ENCODE measurements at regions not wholly inside any gene's neighbourhood (a gene's known extent, or its start where the extent isn't known, plus 50 kb on each side); places are given as distances from the start of the nearest gene placed in this dataset.

DNA sequence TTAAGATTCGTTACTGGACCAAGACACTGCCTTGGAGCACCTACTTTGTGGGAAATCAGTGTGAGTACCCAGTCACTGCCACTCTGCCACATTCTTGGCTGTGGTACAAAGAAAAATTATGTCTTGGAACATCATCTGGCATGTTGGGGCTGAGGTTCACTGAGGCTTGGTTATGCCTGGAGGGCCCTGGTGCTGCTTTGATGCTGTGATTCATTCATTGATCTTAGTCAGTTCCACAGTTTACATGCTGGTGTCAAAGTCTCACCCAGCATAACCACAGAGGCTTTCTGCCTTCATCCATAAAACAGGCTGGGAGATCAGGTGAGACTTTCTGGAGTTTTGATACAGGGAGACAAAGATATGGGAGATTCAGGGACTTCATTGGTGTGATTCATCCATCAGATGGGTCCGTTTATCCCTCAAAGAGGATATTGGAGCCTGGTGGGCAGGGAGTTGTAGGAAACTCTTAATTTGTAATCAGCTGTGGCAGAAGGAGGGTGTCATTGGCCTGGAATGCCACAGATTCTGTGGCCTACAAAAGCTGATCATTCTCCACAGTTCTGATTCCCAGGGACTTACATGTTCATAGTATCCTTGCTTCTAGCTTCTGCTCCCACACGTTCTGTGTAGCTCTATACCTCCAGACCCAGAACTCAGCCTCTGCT is 322.5 kb downstream of the PMP22 start:
- DNase-seq = peak; percentile 59

DNA sequence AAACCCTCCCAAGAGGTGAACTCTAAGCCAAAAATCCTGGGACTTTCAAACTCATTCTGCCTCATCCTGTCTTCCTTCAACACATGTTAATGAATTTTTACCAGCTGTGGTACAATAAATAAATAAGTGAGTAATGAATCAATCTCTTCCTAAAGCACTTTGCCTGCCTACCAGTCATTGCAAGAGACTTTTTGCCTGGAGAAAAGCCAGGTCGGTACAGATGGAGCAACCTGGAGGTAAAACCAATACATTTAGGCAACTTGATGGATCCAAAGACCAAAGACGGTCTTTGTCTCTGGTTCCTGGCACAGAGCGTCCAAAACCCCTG is 324.2 kb downstream of the PMP22 start:
- DNase-seq = peak; percentile 76

DNA sequence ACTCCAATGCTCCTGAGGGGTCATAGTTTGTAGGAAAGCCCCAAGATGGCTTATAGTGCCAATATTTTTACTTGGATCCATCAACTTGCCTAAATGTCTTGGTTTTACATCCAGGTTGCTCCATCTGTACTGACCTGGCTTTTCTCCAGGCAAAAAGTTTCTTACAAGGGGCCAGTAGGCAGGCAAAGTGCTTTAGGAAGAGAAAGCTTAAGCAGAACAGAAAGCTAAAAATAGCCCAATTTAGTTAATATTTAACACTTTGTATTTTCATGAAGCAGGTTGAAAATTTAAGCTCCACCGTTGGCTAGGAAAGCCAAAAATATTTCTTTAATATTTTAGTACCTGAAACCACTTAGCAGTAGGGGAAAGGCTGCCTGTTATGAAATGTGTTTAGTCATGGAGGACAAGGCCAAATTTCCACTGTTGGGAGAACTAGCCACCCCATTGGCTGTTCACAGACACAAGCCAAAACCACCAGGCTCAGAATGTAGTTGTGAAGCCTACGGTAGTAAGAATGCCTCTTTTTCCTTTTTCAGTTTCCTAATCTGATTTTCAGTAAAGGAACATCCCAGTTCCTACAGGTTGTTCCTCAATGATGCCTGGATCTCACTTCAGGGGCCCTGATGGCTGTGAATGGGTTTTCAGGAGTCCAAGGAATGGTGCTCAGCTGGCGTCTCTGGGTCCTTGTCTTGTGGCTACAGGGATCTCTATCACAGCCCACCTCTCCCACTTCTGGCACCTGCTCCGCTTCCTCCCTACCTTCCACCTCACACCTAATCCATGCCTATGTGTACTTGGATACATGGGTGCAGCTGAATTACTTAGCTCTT is 324.8 kb downstream of the PMP22 start:
- DNase-seq = peak; percentile 54

DNA sequence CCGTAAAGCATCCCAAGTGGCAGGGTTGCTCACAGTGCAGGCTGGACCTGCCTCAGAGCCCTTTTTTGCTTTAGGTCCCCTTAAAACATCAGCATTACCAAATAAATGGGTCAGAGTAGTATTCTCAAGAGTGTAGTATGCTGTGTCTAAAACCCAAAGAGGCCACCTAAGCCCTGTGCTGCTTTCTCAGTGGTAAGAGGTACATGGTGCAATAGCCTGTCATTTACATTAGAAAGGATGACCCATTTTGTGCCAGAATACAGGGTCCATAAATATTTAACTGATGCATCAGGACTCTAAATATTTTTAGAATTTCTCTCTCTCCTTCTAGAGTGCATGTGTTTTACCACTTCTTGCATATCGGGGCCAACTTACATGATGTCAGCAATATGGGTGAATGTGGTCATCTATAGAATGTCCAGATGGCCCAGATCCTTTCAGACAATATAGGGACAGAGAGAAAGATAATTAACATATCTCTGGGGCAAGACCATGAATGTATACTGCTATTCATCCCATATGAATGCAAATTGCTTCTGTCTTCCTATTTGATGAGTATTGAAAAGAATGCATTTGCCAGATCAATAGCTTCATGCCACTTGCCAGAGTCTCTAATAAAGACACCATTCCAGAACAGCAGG is 329.2 kb downstream of the PMP22 start:
- DNase-seq = peak; percentile 42

DNA sequence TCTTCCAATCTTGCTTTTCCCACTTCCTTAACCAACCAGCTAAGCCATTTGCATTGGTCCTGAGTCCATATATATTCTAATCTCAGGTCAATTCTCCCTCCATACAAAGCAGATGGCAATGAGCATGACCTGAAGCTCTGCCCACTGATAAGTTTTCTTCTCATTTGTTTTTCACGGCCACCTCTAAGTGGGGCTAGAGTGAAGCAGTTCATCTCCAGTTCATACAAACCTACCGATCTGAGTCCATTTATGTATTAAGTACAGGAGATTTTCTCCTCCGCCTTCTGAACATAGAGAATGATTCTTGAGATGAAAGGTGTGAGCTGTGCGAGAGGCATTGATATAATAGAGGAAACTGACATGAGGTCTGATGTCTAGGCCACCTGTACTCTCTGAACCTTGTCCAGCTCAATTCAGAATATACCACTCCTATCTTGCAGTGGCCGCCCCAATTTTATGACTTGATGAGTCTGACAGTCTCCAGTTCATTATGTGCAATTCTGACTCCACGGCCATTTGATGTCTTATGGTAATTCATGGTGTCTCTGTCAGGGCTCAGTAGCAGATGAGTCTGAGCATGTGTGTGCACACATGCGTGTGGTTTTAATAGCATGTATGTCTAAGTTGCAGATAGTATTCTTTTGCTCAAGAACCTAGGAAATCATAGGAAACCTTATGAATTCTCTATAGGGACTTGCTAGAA is 329.8 kb downstream of the PMP22 start:
- DNase-seq = no peak

DNA sequence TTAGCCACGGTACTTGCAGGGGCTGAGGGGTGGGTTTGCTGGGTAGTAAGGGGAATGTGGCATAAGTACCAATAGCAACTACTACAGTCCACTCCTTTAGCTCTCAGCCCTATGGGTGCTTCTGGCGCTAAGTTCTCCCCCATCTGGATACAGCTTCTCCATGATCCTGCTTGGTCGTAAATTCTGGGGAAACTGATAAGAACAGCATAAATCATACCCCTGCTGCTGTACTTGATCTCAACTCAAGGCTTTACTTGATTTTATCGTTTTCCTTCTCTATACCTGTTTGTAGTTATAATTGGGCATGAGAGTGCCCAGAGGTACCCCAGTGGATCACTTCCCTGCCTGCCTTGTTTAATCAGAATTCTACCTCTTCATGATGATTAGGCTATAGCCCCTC is 331.4 kb downstream of the PMP22 start:
- DNase-seq = no peak

DNA sequence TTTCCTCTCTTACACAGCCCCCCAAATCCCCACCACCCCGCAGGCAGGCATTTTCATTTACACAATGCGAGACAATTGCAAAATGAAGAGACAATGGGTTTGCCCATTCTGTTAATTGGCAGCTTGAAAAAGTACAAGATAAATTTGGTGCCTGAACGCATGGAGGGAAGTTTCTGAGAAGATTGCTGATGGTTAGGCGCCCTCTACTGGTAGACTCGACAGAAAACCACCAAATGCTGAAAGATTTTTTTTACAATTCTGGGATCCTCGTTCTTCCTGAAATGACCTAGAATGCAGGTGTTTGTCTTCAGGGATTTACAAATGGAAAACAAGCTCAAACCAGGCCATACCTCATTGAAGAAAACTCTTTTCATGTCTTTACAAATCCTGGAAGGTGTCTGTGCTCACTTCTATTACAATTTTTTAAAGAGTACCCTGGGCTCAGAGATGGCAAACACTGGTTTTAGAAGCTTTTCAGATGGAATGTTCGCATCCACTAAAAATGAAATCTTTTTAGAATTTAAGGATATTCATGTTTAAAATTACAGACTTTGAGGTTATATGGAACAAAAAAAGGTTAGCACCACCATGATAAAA is 338.5 kb downstream of the PMP22 start:
- peak; percentile 71 for DNase-seq

DNA sequence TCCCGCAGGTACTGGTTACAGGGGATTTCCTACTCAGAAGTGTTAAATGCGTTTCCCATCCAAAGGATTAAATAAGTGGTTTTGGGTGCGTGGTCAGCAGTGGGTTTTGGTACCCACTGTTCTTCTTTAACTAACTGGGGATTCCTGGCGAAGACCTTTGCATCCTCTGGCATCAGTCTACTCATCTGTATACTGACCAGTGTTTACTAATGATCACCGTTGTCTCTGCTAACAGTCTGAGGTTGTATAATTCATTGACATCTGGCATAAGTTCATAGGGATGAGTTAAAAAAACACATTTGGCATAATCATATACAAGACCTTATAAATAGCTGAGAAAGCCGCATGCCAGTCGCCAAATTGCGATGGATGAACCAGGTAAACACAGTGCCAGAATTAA is 339.1 kb downstream of the PMP22 start:
- no peak for DNase-seq

DNA sequence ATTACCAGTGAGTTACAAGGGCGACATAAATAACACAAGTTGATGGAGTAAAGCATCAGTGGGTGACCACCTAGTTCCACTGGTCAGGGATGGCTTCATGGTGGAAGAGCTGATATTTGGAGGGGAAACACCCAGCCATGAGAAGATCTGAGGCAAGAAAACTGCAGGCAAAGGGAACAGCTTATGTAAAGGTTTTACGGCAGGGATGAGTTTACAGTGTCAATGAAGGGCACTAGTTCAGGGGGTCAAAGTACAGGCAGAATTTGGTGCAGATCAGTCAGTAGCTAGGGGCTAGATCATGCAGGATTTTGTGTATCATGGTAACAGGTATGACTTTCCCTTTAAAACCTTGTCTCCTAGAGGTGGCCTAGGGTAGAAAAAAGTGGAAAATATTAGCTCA is 339.6 kb downstream of the PMP22 start:
- no peak for DNase-seq

DNA sequence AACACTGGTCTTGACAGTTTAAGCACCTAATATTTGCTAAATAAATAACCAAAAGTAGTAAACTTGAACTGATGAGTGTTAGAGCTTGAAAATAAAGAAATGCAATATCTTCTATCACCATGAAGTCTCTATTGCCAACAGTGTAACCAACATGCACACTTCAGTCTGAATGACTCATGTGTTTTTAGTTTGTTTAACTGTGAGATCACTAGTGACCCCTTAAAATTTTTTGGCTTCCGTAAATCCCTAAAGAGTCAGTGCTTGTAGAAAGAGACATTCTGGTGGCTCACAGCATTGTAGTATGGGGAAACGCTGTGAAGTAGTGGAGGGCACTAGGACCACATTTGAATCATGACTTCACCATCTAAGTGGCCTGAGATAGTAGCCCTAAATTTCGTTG is 341.1 kb downstream of the PMP22 start:
- no peak for DNase-seq

DNA sequence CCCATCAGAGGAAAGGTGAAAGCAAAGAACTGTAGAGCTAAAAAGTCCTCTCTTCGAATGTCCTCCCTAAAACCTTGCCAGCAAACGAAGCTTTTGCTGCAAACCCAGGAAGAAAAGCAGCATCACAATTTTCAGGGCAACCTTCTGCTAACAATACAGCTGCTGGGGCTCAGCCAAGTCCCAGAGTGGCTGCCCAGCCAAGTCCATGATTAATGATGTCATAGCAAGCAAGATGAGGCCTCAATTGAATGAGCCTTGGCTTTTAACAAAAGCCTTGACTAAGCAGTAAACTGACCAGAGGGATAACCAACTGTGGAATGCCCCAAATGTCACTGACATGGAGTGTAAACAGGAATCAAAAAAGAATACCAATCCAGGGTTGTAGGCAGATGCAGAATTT is 342.7 kb downstream of the PMP22 start:
- no peak for DNase-seq

DNA sequence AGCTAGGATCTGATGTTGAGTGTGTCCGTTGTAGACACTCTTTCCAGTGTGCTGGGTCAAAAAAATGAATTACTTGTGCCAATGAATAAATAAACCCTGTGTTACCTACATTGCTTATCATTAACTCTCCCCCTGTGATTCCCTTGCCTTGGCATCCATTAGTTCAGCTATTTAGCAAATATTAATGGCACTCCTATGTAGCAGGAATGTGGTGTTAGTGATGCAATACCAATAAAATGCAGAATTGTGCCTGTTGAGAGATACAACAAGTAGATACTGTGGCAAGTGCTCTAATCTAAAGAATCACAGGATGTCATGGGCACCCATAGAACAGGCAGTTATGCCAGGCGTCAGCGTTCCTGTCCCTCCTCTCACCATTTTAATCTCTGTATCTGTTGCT is 343.2 kb downstream of the PMP22 start:
- no peak for DNase-seq

DNA sequence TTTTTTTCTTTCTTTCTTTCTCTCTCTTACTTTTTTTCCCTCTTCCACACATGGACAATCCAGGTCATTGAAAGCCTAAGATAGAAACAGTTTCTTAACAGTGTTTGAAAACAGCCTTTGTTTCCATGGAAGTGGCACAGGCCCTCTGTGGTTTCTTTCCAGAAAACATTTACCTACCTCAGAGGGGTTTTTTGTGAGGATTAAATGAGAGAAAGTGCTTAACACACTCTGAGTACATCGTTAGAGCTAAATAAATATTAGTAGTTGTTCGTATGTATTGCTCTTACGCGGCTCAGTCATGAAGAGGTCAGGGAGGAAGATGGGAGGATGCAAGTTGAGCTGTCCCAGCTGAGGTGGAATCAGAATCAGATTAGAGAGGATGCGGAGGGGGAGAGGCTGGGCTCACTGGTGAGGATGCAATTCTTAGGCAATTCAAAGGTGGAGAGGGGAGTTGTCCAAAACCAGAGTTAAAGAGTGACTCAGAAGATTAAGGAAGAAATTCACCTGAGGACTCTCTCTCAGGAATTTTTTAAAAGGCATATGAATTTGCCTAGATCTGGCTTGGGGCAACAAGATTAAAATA is 345.4 kb downstream of the PMP22 start:
- DNase-seq = no peak

DNA sequence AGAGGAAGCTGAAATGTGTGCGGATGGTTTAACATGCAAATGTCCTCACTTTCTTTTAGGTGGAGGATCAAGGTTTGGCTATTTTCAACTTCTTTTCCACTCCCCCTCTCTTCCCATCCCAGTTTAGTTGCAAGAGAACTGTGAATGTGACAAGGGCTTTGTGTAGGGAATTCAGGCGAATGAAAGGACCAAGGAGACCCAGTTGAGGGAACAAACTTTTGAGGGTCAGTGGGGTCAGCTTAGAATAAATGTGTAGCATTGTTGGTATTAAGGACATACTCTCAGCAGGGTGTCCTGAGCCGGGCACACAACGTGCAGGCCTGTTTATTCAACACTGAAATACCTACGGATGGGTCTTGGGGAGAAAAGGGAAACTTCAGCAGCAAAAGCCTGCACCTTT is 346.0 kb downstream of the PMP22 start:
- no peak for DNase-seq

DNA sequence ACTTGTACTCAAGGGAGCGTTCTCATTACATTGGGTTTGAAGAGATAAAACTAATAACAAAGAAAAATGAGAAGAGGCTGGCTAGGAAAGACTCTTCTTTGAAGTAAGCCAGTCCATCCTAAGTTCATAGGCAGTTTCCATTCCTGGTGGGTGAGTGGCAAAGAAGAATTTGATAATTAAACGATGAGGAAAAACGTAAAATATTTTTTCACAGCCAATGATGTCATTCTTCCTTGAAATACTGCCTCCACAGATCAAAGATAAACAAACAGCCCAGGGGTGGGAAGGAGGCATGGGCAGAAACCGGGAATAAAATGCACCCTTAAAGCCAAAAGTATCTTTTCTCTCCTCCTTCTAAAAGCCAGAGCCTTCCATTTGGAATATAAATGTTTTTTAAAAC is 346.6 kb downstream of the PMP22 start:
- DNase-seq = peak; percentile 56

DNA sequence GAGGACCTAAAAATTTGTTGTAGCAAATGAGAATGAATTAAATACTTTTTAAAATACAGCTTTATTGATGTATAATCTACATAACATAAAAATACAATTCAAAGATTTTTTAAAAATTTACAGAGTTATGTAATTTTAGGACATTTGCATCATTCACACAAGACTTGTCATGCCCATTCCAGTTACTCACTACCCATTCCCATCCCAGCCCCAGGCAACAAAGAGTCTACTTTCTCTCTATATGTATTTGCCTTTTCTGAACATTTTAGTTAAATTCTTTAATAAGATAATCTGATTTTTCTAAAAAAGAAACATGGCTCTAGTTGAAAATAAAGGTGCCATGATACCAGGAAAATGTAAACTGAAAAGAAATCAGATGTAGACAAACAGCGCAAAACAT is 354.2 kb downstream of the PMP22 start:
- DNase-seq = no peak

DNA sequence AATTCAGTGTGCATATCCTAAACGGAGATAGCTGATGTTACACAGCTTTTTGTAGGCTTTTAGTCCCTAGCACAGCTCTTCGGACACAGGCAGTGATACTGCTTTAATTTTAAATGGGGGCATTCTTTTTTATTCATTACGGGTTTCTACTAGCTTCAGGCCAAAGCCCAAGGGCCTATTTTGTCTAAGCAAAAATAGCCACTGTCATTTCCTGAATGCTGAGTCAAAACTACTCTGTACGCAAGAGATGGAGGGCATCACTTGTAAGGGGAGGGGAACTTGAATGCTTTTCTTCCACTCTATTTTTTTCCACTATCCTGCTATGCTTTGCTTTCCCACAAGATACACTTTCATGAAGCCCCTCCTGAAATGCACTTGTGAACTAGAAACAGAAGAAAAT is 360.7 kb downstream of the PMP22 start:
- DNase-seq = peak; percentile 16

DNA sequence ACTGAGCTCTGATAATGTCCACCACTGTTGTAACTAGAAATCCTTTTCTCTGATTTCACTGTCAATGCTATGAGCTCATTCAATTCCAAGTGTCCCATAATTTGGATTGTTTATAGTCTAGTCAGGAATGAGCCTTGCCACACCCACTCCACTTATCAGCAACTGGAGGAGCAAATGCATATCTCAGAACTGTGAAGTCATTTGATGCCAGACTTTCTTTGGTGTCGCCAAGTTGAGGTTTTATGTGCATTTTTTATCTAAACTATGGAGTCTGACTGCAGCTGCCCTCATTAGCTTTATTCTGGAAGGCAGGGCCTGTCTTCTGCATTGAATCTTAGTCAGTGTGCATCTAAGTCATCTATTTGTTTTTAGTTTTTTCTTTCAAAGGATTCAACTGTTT is 361.3 kb downstream of the PMP22 start:
- DNase-seq = peak; percentile 27

DNA sequence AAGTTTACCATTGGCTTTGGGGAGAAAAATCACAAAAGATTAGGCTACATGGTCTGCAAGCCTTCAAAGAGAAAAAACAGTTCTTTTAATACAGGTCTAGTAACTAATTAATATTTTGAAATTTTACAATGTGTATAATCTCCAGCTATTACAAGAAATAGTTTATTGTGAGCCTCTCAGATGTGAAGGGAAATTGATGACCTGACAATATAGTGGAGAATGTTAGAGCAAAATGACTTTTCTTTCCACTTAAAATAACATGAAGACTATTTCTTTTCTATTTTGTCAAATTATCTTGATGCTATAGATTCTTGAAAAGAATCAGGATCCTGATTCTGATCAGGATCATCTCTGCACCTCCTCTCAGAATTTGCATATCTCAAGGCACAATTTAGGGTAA is 362.3 kb downstream of the PMP22 start:
- DNase-seq = no peak

DNA sequence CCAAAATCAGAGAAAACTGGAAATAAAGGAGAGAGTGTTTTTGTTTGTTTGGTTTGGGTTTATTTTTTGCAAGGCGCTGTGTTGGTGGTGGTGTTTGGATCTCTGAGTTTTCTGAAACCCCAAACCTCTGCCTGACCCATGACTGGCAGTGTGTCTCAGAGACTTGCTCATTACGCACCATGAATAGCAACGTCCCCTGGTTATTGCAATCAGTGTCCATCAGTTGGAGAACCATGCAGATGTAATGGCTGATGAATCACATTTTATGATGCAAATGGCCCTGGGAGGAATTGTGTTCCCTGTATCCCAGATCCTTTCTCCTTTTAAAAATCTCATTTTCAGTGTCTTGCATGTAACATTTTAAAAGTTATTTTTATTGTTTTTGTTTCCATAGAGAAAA is 362.8 kb downstream of the PMP22 start:
- DNase-seq = no peak

DNA sequence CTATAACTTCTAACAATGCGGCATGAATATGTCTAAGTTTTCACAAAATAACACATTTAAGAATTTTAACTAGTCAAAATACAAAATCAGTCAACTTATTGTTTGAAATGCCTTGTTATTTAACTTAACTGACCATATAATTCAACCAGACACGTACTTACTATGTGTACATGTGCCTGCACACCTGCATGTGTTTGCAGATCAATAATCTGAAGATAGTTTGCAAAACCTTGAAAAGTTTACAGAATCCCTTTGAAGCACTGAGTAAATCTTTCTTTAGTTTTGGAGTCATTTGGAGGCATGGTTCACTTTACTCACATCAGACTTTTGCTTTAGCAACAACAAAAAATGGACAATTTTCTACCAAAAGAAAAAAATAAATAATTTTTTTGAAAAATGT is 363.8 kb downstream of the PMP22 start:
- no peak for DNase-seq

DNA sequence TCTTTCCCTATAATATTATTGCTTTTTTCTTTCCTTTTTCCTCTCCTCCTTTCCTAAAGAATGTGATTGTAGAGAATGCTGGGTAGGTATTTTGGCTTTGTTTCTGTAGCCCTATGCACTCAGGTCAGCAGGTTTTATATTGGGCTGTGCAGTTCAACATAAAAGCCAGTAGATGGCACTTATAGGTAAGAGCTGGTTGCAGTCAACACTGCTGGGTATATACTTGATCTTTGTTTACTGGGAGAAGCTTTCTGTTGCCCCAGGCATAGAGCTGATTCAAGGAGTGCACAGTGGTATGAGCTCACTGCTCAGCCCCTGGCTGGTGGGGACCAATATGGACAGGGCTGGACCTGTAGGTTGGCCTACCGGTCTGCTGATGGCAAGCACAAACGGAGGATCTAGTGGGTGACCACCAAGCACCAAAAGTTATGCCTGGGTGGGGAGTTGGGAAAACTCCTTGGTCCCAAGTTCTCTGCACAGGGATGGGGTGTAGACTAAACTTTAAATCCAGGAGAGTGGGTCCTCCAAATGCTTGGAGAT is 378.9 kb downstream of the PMP22 start:
- DNase-seq = peak; percentile 2
